ENCODE measurements at regions not wholly inside any gene's neighbourhood (a gene's known extent, or its start where the extent isn't known, plus 50 kb on each side); places are given as distances from the start of the nearest gene placed in this dataset.

DNA sequence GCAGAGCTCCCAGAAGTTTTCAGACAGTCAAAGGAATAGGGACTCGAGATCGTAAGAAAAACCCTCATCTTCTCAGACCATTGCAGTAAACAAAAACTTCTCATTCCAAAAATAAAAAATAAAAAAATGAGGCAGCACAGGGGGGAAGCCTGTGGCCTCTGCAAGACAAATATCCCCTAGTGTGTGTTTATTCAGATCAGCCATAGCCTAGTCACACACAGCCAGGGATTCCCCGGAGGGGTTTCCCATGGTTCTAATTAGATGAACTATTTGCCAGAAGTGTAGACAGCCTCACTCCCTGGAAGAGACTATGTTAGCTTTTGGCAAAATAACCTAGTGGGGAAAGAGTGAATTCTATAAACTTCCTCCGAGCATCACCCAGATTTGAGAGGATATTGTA is 122.9 kb upstream of the KLF7 start (continued):
- TF ChIP-seq RAD51 (IDR thresholded peaks at IDR 0.05) (no peak), SMC3 (IDR thresholded peaks at IDR 0.05; ENCODE audit: borderline replicate concordance, low read length) (no peak; the same call in 1 of the 2 replicates), PAX8 (IDR thresholded peaks at IDR 0.05) (no peak), IRF4 (IDR thresholded peaks at IDR 0.05; ENCODE audit: low read depth, low read length) (no peak), SUZ12 (IDR thresholded peaks at IDR 0.05; ENCODE audit: unreplicated experiment) (no peak), TBL1XR1 (IDR thresholded peaks at IDR 0.05; ENCODE audit: low read depth, low read length) (no peak), NFYB (IDR thresholded peaks at IDR 0.05; ENCODE audit: insufficient read depth, low read depth, low read length) (no peak), MYB (IDR thresholded peaks at IDR 0.05; ENCODE audit: borderline replicate concordance, low read depth, low read length) (no peak), ATF7 (IDR thresholded peaks at IDR 0.05; ENCODE audit: low read depth) (peak; percentile 47), ZNF384 (IDR thresholded peaks at IDR 0.05; ENCODE audit: borderline replicate concordance, low read depth, low read length) (peak; percentile 69; the same call in 1 of the 2 replicates), RCOR1 (conservative IDR thresholded peaks at IDR 0.05; ENCODE audit: low read depth, low read length) (no peak), CREB1 (IDR thresholded peaks at IDR 0.05; ENCODE audit: low read depth) (peak; percentile 46; the same call in 1 of the 2 replicates), SUPT20H (IDR thresholded peaks at IDR 0.05; ENCODE audit: borderline replicate concordance, control insufficient read depth, low read depth, low read length) (no peak), PAX5 (IDR thresholded peaks at IDR 0.05; ENCODE audit: borderline replicate concordance, low read depth, low read length) (no peak; the same call in 1 of the 2 replicates), RBBP5 (conservative IDR thresholded peaks at IDR 0.05) (no peak), NRF1 (conservative IDR thresholded peaks at IDR 0.05; ENCODE audit: low read depth, low read length) (no peak), SREBF2 (IDR thresholded peaks at IDR 0.05; ENCODE audit: low read length) (no peak), POLR2AphosphoS5 (IDR thresholded peaks at IDR 0.05; ENCODE audit: low read length) (no peak), NR2C1 (IDR thresholded peaks at IDR 0.05) (no peak), CBX5 (IDR thresholded peaks at IDR 0.05; ENCODE audit: low read depth) (0 out of 2 replicates have a peak, but pooled peaks have one; percentile 52), ZNF24 (IDR thresholded peaks at IDR 0.05) (0 out of 2 replicates have a peak, but pooled peaks have one; percentile 30), POU2F2 (IDR thresholded peaks at IDR 0.05; ENCODE audit: borderline replicate concordance, low read depth, low read length) (peak; percentile 63; the same call in 1 of the 3 replicates), MTA2 (IDR thresholded peaks at IDR 0.05; ENCODE audit: low read depth) (peak; percentile 58; the same call in 1 of the 2 replicates), SIX5 (IDR thresholded peaks at IDR 0.05; ENCODE audit: low read depth, low read length, severe bottlenecking) (no peak), MTA3 (IDR thresholded peaks at IDR 0.05; ENCODE audit: borderline replicate concordance, low read length) (0 out of 2 replicates have a peak, but pooled peaks have one; percentile 43), FOXM1 (IDR thresholded peaks at IDR 0.05; ENCODE audit: low read depth, low read length) (peak; percentile 88; the same call in 1 of the 2 replicates), EZH2 (IDR thresholded peaks at IDR 0.05; ENCODE audit: borderline replicate concordance, control insufficient read depth, low read depth, low read length) (no peak), LARP7 (IDR thresholded peaks at IDR 0.05) (no peak), RELA (IDR thresholded peaks at IDR 0.05; ENCODE audit: borderline replicate concordance, partially characterized antibody) (peak; percentile 74)
- TF ChIP-seq, protein P1, sequence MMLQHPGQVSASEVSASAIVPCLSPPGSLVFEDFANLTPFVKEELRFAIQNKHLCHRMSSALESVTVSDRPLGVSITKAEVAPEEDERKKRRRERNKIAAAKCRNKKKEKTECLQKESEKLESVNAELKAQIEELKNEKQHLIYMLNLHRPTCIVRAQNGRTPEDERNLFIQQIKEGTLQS (IDR thresholded peaks at IDR 0.05; ENCODE audit: borderline replicate concordance, extremely low read depth, low read depth, low read length): no peak
- TF ChIP-seq, protein P2, sequence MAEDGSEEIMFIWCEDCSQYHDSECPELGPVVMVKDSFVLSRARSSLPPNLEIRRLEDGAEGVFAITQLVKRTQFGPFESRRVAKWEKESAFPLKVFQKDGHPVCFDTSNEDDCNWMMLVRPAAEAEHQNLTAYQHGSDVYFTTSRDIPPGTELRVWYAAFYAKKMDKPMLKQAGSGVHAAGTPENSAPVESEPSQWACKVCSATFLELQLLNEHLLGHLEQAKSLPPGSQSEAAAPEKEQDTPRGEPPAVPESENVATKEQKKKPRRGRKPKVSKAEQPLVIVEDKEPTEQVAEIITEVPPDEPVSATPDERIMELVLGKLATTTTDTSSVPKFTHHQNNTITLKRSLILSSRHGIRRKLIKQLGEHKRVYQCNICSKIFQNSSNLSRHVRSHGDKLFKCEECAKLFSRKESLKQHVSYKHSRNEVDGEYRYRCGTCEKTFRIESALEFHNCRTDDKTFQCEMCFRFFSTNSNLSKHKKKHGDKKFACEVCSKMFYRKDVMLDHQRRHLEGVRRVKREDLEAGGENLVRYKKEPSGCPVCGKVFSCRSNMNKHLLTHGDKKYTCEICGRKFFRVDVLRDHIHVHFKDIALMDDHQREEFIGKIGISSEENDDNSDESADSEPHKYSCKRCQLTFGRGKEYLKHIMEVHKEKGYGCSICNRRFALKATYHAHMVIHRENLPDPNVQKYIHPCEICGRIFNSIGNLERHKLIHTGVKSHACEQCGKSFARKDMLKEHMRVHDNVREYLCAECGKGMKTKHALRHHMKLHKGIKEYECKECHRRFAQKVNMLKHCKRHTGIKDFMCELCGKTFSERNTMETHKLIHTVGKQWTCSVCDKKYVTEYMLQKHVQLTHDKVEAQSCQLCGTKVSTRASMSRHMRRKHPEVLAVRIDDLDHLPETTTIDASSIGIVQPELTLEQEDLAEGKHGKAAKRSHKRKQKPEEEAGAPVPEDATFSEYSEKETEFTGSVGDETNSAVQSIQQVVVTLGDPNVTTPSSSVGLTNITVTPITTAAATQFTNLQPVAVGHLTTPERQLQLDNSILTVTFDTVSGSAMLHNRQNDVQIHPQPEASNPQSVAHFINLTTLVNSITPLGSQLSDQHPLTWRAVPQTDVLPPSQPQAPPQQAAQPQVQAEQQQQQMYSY (CRISPR knock-in tag; IDR thresholded peaks at IDR 0.05): no peak

All from GM12878 (cell line).